Vagina (tissue), 2 donors: ENCODE measurements at regions not wholly inside any gene's neighbourhood (a gene's known extent, or its start where the extent isn't known, plus 50 kb on each side); places are given as distances from the start of the nearest gene placed in this dataset.

Source experiments
- POLR2A ChIP-seq, 2 donors: fragments of 450-650 bp; IDR thresholded peaks; one replicate each; pipeline ENCODE4 v1.6.1; 2017; ENCODE audit warnings: antibody characterized with exemption in 2 of 2, mild to moderate bottlenecking in 2 of 2, moderate library complexity in 2 of 2
- POLR2AphosphoS5 ChIP-seq, 2 donors: sonication (generic); formaldehyde crosslinking; IDR thresholded peaks; one replicate each; pipeline ENCODE4 v1.9.0; 2017; ENCODE audit warnings: antibody characterized with exemption in 2 of 2, mild to moderate bottlenecking in 2 of 2, low read depth in 1 of 2; ENCODE audit not compliant: insufficient read depth in 1 of 2

DNA sequence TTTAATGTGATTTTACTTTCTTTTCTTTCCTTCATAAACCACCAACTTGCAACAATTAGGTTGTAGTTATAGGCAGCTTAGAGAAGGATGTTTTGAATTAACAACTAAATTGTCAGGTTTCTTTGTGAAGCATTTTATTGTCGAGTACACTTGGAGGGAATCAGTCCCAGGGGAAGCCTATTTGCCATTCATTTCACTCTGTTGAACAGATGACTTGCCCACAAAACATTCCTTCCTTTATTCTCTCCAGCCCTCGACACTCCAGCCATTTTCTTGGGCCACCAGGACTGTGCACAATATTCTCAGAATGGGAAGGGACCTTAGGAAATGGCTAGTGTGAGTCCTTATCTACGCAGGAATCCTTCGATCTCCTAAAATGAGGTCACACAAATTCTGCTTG lies 620.6 kb downstream of the SOX6 start:
- TF ChIP-seq POLR2A (IDR thresholded peaks at IDR 0.05) (no peak), POLR2AphosphoS5 (IDR thresholded peaks at IDR 0.05; ENCODE audit: insufficient read depth in 1 of 2, low read depth in 1 of 2) (no peak)
